GM23338 (cell line): ENCODE measurements at regions not wholly inside any gene's neighbourhood (a gene's known extent, or its start where the extent isn't known, plus 50 kb on each side); places are given as distances from the start of the nearest gene placed in this dataset.

Source experiments
- ATAC-seq: fragments of 200-7000 bp; cut with Tn5 transposase; 3 replicates; pipeline ENCODE4 v1.9.1; 2020
- DNase-seq: peaks from one replicate; pipeline ENCODE4 v3.0.0-alpha.2; 2015; ENCODE audit warnings: low spot score
- H2AFZ ChIP-seq: fragments of 200-600 bp; sonication (generic); 2 replicates; pipeline ENCODE4 v1.8.0; 2016; ENCODE audit warnings: antibody characterized with exemption, mild to moderate bottlenecking, moderate library complexity
- H3F3A ChIP-seq: fragments of 200-600 bp; sonication (generic); replicated peaks from 2 replicates; pipeline ENCODE4 v1.8.0; 2017; ENCODE audit warnings: antibody characterized with exemption, mixed run types, low read depth
- H3K27ac ChIP-seq: fragments of 200-600 bp; sonication (generic); 2 replicates; pipeline ENCODE4 v1.6.1; 2016; ENCODE audit warnings: low read depth
- H3K27me3 ChIP-seq: fragments of 200-600 bp; sonication (generic); 2 replicates; pipeline ENCODE4 v1.8.0; 2016; ENCODE audit warnings: mild to moderate bottlenecking, mixed run types, moderate library complexity; ENCODE audit not compliant: insufficient read depth
- H3K36me3 ChIP-seq: fragments of 200-600 bp; sonication (generic); 2 replicates; pipeline ENCODE4 v1.8.0; 2016; ENCODE audit warnings: mild to moderate bottlenecking; ENCODE audit not compliant: insufficient read depth
- H3K4me1 ChIP-seq: fragments of 200-600 bp; sonication (generic); 2 replicates; pipeline ENCODE4 v1.8.0; 2016; ENCODE audit warnings: mild to moderate bottlenecking, moderate library complexity; ENCODE audit not compliant: insufficient read depth
- H3K4me2 ChIP-seq: fragments of 200-600 bp; sonication (generic); 2 replicates; pipeline ENCODE4 v1.7.1; 2017; ENCODE audit warnings: mixed run types
- H3K4me3 ChIP-seq: fragments of 200-600 bp; sonication (generic); 2 replicates; pipeline ENCODE4 v1.6.1; 2016; ENCODE audit warnings: mixed run types
- H3K79me2 ChIP-seq: fragments of 200-600 bp; sonication (generic); replicated peaks from 2 replicates; pipeline ENCODE4 v1.8.0; 2017; ENCODE audit warnings: mild to moderate bottlenecking; ENCODE audit not compliant: insufficient read depth
- H3K9me2 ChIP-seq: fragments of 200-600 bp; sonication (generic); 2 replicates; pipeline ENCODE4 v1.8.0; 2017; ENCODE audit not compliant: insufficient read depth
- H4K20me1 ChIP-seq: fragments of 200-600 bp; sonication (generic); replicated peaks from 2 replicates; pipeline ENCODE4 v1.8.0; 2017; ENCODE audit warnings: mild to moderate bottlenecking; ENCODE audit not compliant: insufficient read depth
- H3K27ac Mint-ChIP-seq: 2 replicates; pipeline ENCODE4 v1.8.0; 2020; ENCODE audit warnings: inconsistent platforms, mild to moderate bottlenecking, moderate library complexity, mixed read lengths
- H3K27me3 Mint-ChIP-seq: 3 replicates; pipeline ENCODE4 v1.8.0; 2022; ENCODE audit warnings: low read depth, mild to moderate bottlenecking, moderate library complexity, mixed read lengths, inconsistent platforms; ENCODE audit not compliant: insufficient read depth, poor library complexity
- H3K36me3 Mint-ChIP-seq: 3 replicates; pipeline ENCODE4 v1.8.0; 2021; ENCODE audit warnings: low read depth, mild to moderate bottlenecking, inconsistent platforms, moderate library complexity, mixed read lengths
- H3K4me1 Mint-ChIP-seq: 3 replicates; pipeline ENCODE4 v1.8.0; 2020; ENCODE audit warnings: mild to moderate bottlenecking, inconsistent platforms, mixed read lengths
- H3K4me3 Mint-ChIP-seq: 3 replicates; pipeline ENCODE4 v1.8.0; 2021; ENCODE audit warnings: moderate library complexity, mild to moderate bottlenecking, inconsistent platforms, mixed read lengths
- H3K9me3 Mint-ChIP-seq: 3 replicates; pipeline ENCODE4 v1.8.0; 2020; ENCODE audit warnings: moderate library complexity, mild to moderate bottlenecking, inconsistent platforms, mixed read lengths
- CREB1 ChIP-seq: fragments of 250-450 bp; sonication (Bioruptor Pico); IDR thresholded peaks from 2 replicates; pipeline ENCODE4 v1.5.0; 2020; ENCODE audit warnings: low read depth, mild to moderate bottlenecking, moderate library complexity
- EZH2 ChIP-seq: fragments of 200-600 bp; sonication (generic); IDR thresholded peaks from one replicate; pipeline ENCODE4 v1.8.0; 2017; ENCODE audit warnings: antibody characterized with exemption, mild to moderate bottlenecking, low read depth; ENCODE audit not compliant: unreplicated experiment
- JUNB ChIP-seq: IDR thresholded peaks from one replicate; pipeline ENCODE4 v1.6.1; 2016; ENCODE audit warnings: antibody characterized with exemption; ENCODE audit not compliant: unreplicated experiment
- NANOG ChIP-seq: IDR thresholded peaks from 2 replicates; pipeline ENCODE4 v1.6.1; 2016; ENCODE audit warnings: antibody characterized with exemption, borderline replicate concordance
- POLR2AphosphoS5 ChIP-seq: IDR thresholded peaks from 2 replicates; pipeline ENCODE4 v1.6.1; 2016; ENCODE audit warnings: antibody characterized with exemption, low read depth
- STAT1 ChIP-seq: IDR thresholded peaks from one replicate; pipeline ENCODE4 v1.6.1; 2016; ENCODE audit warnings: antibody characterized with exemption; ENCODE audit not compliant: unreplicated experiment
- ZNF114 ChIP-seq: fragments of 250-450 bp; sonication (Bioruptor Pico); IDR thresholded peaks from 2 replicates; pipeline ENCODE4 v1.5.0; 2020; ENCODE audit warnings: mild to moderate bottlenecking, moderate library complexity
- TF ChIP-seq, protein P1 (sequence below): fragments of 250-450 bp; sonication (Bioruptor Pico); IDR thresholded peaks from 2 replicates; pipeline ENCODE4 v1.5.0; 2020; ENCODE audit warnings: mild to moderate bottlenecking, moderate library complexity
- TF ChIP-seq, protein P2 (sequence below): IDR thresholded peaks from one replicate; pipeline ENCODE4 v1.6.1; 2018; ENCODE audit warnings: antibody characterized with exemption; ENCODE audit not compliant: unreplicated experiment
- TF ChIP-seq, protein P3 (sequence below): IDR thresholded peaks from 2 replicates; pipeline ENCODE4 v1.6.1; 2016; ENCODE audit warnings: antibody characterized with exemption
- TF ChIP-seq, protein P4 (sequence below), 2 experiments: fragments of 200-600 bp in 1 of 2; sonication (generic) in 1 of 2; conservative IDR thresholded peaks; 2 replicates each; pipeline versions ENCODE4 v1.5.1 to v1.6.1; 2016 to 2017; ENCODE audit warnings: antibody characterized with exemption in 2 of 2, low read depth in 2 of 2, mild to moderate bottlenecking in 2 of 2, moderate library complexity in 1 of 2

DNA sequence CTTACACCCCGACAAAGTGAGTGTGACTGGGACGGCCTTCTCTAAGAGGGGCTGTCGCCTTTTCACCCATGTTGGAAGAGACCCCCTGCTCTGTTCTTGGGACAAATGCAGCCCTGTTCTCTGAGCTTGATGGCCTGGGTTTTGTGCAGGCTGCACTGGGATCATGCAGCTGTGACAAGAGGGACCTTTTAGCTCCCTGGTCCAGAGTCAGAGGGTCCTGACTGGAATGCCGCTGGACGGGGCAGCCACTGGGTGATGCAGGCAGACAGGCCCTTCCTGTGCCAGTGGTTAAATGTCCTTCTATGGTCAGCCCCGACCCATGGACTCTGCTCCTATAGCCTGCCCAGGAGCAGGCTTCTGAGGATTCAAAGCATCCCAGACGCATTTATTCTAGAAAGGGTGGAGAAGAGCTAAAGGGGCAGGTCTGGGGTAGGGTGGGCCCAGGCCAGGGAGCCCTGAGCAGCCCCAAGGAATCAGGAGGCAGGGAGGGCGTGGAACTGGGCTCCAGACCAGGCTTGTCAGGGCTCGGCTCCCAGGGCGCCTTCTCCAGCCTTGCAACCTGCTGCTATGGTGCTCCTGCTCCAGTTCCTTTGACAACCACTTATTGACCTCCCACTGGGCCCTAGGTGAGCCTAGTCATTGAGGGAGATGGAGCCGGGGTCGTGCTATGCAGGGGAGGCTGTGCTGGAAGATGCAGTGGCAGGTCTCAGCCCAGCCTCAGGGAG lies 277.9 kb upstream of the HS6ST1 start (continued):
- TF ChIP-seq, protein P1, sequence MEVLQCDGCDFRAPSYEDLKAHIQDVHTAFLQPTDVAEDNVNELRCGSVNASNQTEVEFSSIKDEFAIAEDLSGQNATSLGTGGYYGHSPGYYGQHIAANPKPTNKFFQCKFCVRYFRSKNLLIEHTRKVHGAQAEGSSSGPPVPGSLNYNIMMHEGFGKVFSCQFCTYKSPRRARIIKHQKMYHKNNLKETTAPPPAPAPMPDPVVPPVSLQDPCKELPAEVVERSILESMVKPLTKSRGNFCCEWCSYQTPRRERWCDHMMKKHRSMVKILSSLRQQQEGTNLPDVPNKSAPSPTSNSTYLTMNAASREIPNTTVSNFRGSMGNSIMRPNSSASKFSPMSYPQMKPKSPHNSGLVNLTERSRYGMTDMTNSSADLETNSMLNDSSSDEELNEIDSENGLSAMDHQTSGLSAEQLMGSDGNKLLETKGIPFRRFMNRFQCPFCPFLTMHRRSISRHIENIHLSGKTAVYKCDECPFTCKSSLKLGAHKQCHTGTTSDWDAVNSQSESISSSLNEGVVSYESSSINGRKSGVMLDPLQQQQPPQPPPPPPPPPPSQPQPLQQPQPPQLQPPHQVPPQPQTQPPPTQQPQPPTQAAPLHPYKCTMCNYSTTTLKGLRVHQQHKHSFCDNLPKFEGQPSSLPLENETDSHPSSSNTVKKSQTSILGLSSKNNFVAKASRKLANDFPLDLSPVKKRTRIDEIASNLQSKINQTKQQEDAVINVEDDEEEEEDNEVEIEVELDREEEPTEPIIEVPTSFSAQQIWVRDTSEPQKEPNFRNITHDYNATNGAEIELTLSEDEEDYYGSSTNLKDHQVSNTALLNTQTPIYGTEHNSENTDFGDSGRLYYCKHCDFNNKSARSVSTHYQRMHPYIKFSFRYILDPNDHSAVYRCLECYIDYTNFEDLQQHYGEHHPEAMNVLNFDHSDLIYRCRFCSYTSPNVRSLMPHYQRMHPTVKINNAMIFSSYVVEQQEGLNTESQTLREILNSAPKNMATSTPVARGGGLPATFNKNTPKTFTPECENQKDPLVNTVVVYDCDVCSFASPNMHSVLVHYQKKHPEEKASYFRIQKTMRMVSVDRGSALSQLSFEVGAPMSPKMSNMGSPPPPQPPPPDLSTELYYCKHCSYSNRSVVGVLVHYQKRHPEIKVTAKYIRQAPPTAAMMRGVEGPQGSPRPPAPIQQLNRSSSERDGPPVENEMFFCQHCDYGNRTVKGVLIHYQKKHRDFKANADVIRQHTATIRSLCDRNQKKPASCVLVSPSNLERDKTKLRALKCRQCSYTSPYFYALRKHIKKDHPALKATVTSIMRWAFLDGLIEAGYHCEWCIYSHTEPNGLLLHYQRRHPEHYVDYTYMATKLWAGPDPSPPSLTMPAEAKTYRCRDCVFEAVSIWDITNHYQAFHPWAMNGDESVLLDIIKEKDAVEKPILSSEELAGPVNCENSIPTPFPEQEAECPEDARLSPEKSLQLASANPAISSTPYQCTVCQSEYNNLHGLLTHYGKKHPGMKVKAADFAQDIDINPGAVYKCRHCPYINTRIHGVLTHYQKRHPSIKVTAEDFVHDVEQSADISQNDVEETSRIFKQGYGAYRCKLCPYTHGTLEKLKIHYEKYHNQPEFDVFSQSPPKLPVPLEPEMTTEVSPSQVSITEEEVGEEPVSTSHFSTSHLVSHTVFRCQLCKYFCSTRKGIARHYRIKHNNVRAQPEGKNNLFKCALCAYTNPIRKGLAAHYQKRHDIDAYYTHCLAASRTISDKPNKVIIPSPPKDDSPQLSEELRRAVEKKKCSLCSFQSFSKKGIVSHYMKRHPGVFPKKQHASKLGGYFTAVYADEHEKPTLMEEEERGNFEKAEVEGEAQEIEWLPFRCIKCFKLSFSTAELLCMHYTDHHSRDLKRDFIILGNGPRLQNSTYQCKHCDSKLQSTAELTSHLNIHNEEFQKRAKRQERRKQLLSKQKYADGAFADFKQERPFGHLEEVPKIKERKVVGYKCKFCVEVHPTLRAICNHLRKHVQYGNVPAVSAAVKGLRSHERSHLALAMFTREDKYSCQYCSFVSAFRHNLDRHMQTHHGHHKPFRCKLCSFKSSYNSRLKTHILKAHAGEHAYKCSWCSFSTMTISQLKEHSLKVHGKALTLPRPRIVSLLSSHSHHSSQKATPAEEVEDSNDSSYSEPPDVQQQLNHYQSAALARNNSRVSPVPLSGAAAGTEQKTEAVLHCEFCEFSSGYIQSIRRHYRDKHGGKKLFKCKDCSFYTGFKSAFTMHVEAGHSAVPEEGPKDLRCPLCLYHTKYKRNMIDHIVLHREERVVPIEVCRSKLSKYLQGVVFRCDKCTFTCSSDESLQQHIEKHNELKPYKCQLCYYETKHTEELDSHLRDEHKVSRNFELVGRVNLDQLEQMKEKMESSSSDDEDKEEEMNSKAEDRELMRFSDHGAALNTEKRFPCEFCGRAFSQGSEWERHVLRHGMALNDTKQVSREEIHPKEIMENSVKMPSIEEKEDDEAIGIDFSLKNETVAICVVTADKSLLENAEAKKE = no peak
- TF ChIP-seq POLR2AphosphoS5 = no peak
- no peak for TF ChIP-seq STAT1
- no peak for TF ChIP-seq JUNB
- TF ChIP-seq ZNF114 (CRISPR knock-in tag) = no peak
- TF ChIP-seq EZH2 = no peak
- no peak for TF ChIP-seq NANOG
- no peak for TF ChIP-seq CREB1 (CRISPR knock-in tag)

DNA sequence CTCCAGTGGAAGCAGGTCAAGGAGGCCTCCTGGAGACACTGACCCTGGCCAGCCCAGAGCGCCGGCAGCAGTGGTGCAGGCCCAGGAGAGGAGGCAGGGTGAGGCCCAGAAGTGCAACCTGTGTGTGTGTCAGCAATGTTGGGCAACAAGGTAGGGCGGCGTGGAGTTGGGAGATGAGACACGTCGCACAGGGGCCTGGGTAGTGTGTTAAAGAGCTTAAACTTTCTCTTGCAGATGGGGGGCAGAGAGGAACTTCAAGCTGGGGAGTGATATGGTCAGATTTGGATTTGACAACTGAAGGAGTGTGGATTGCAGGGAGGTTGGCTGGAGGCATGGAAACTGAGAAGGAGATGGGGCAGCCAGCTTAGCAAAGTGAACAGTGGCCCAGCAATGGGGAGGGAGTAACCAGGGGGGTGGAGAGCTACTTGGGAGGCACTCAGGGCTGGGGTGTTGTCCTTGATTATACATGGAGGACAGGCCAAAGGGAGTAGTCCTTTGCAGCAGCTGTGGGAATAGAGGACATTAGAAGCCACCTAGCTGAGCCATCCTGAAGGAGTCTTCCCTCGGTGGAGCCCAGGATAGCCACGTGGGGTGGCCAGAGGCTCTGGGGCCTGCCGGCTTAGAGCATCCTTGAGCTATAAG lies 278.6 kb upstream of the HS6ST1 start:
- no peaks in the 10 kb centered on the region for H3F3A ChIP-seq
- H3K27me3 ChIP-seq = no peaks in the 10 kb centered on the region
- ATAC-seq = no peak
- DNase-seq = no peak
- Mint-ChIP-seq H3K4me1 (peaks cover 6% of the 10 kb centered on the region; the same call in 2 of the 3 replicates), H3K4me3 (no peak overlapping the region), H3K36me3 (no peaks in the 10 kb centered on the region), H3K9me3 (no peaks in the 10 kb centered on the region), H3K27ac (no peak overlapping the region), H3K27me3 (no peaks in the 10 kb centered on the region)
- no peak overlapping the region for H3K4me3 ChIP-seq
- peaks cover 7% of the 10 kb centered on the region; the same call in 1 of the 2 replicates for H3K9me2 ChIP-seq
- H2AFZ ChIP-seq = no peak overlapping the region
- no peak overlapping the region for H3K27ac ChIP-seq
- H4K20me1 ChIP-seq = no peaks in the 10 kb centered on the region
- H3K79me2 ChIP-seq = no peaks in the 10 kb centered on the region
- no peaks in the 10 kb centered on the region for H3K36me3 ChIP-seq
- H3K4me1 ChIP-seq = no peaks in the 10 kb centered on the region
- no peak overlapping the region for H3K4me2 ChIP-seq
- TF ChIP-seq, protein P2, sequence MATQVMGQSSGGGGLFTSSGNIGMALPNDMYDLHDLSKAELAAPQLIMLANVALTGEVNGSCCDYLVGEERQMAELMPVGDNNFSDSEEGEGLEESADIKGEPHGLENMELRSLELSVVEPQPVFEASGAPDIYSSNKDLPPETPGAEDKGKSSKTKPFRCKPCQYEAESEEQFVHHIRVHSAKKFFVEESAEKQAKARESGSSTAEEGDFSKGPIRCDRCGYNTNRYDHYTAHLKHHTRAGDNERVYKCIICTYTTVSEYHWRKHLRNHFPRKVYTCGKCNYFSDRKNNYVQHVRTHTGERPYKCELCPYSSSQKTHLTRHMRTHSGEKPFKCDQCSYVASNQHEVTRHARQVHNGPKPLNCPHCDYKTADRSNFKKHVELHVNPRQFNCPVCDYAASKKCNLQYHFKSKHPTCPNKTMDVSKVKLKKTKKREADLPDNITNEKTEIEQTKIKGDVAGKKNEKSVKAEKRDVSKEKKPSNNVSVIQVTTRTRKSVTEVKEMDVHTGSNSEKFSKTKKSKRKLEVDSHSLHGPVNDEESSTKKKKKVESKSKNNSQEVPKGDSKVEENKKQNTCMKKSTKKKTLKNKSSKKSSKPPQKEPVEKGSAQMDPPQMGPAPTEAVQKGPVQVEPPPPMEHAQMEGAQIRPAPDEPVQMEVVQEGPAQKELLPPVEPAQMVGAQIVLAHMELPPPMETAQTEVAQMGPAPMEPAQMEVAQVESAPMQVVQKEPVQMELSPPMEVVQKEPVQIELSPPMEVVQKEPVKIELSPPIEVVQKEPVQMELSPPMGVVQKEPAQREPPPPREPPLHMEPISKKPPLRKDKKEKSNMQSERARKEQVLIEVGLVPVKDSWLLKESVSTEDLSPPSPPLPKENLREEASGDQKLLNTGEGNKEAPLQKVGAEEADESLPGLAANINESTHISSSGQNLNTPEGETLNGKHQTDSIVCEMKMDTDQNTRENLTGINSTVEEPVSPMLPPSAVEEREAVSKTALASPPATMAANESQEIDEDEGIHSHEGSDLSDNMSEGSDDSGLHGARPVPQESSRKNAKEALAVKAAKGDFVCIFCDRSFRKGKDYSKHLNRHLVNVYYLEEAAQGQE = no peak
- no peak for TF ChIP-seq EZH2
- TF ChIP-seq, protein P3, sequence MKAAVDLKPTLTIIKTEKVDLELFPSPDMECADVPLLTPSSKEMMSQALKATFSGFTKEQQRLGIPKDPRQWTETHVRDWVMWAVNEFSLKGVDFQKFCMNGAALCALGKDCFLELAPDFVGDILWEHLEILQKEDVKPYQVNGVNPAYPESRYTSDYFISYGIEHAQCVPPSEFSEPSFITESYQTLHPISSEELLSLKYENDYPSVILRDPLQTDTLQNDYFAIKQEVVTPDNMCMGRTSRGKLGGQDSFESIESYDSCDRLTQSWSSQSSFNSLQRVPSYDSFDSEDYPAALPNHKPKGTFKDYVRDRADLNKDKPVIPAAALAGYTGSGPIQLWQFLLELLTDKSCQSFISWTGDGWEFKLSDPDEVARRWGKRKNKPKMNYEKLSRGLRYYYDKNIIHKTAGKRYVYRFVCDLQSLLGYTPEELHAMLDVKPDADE = no peak
- TF ChIP-seq CREB1 (CRISPR knock-in tag) = no peak
- no peak for TF ChIP-seq NANOG
- TF ChIP-seq, protein P4, sequence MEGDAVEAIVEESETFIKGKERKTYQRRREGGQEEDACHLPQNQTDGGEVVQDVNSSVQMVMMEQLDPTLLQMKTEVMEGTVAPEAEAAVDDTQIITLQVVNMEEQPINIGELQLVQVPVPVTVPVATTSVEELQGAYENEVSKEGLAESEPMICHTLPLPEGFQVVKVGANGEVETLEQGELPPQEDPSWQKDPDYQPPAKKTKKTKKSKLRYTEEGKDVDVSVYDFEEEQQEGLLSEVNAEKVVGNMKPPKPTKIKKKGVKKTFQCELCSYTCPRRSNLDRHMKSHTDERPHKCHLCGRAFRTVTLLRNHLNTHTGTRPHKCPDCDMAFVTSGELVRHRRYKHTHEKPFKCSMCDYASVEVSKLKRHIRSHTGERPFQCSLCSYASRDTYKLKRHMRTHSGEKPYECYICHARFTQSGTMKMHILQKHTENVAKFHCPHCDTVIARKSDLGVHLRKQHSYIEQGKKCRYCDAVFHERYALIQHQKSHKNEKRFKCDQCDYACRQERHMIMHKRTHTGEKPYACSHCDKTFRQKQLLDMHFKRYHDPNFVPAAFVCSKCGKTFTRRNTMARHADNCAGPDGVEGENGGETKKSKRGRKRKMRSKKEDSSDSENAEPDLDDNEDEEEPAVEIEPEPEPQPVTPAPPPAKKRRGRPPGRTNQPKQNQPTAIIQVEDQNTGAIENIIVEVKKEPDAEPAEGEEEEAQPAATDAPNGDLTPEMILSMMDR (conservative IDR thresholded peaks at IDR 0.05; ENCODE audit: low read depth in 2 of 2) = no peak
